Vagina (tissue), 2 donors: ENCODE measurements at regions not wholly inside any gene's neighbourhood (a gene's known extent, or its start where the extent isn't known, plus 50 kb on each side); places are given as distances from the start of the nearest gene placed in this dataset.

Source experiments
- DNase-seq, 2 donors: peaks; one replicate each; pipeline ENCODE4 v3.0.0-alpha.2; 2017; ENCODE audit errors: extremely low spot score in 2 of 2
- H3K27ac ChIP-seq: fragments of 200-600 bp; sonication (generic); one replicate; pipeline ENCODE4 v1.5.1; 2019
- H3K27me3 ChIP-seq: fragments of 200-600 bp; sonication (generic); one replicate; pipeline ENCODE4 v1.5.1; 2019
- H3K36me3 ChIP-seq, 2 donors: fragments of 200-600 bp; sonication (generic); one replicate each; pipeline ENCODE4 v1.5.1; 2017 to 2019
- H3K4me1 ChIP-seq: fragments of 200-600 bp; sonication (generic); one replicate; pipeline ENCODE4 v1.5.1; 2019
- H3K4me3 ChIP-seq, 2 donors: fragments of 200-600 bp; sonication (generic); 1 replicate in 1 of 2; 2 replicates in 1 of 2; pipeline ENCODE4 v1.5.1; 2016 to 2019
- H3K9me3 ChIP-seq: fragments of 200-600 bp; sonication (generic); one replicate; pipeline ENCODE4 v1.5.1; 2019
- CTCF ChIP-seq, 3 experiments: fragments of 450-650 bp in 2 of 3; fragments of 200-600 bp in 1 of 3; sonication (generic) in 1 of 3; IDR thresholded peaks; one replicate each; pipeline ENCODE4 v1.5.1; 2017 to 2019; ENCODE audit warnings: antibody characterized with exemption in 3 of 3, mild to moderate bottlenecking in 2 of 3, moderate library complexity in 2 of 3
- POLR2A ChIP-seq, 2 donors: fragments of 450-650 bp; IDR thresholded peaks; one replicate each; pipeline ENCODE4 v1.6.1; 2017; ENCODE audit warnings: antibody characterized with exemption in 2 of 2, mild to moderate bottlenecking in 2 of 2, moderate library complexity in 2 of 2
- POLR2AphosphoS5 ChIP-seq, 2 donors: sonication (generic); formaldehyde crosslinking; IDR thresholded peaks; one replicate each; pipeline ENCODE4 v1.9.0; 2017; ENCODE audit warnings: antibody characterized with exemption in 2 of 2, mild to moderate bottlenecking in 2 of 2, low read depth in 1 of 2; ENCODE audit not compliant: insufficient read depth in 1 of 2
- intact Hi-C: fragments of 100-400 bp; cut with DNase I; formaldehyde crosslinking; loops from one replicate; pipeline ENCODE4 v1.15.1; 2023

- H3K27ac ChIP-seq: no peak overlapping the region
- TF ChIP-seq POLR2AphosphoS5 (IDR thresholded peaks at IDR 0.05; ENCODE audit: insufficient read depth in 1 of 2, low read depth in 1 of 2): no peak
- TF ChIP-seq CTCF (IDR thresholded peaks at IDR 0.05): no peak
- TF ChIP-seq POLR2A (IDR thresholded peaks at IDR 0.05): no peak
- no peak for DNase-seq
- H3K4me1 ChIP-seq: no peaks in the 10 kb centered on the region
- H3K9me3 ChIP-seq: no peaks in the 10 kb centered on the region
- H3K27me3 ChIP-seq: no peaks in the 10 kb centered on the region
- no peaks in the 10 kb centered on the region for H3K36me3 ChIP-seq
- H3K4me3 ChIP-seq: no peak overlapping the region
- intact Hi-C loops: no loop called here
Observed at GRCh38 chr21:16022921-16023320, 293.1 kb downstream of the USP25 start.

- Histone ChIP-seq H3K4me3 (no peak overlapping the region), H3K27me3 (no peaks in the 10 kb centered on the region), H3K36me3 (no peaks in the 10 kb centered on the region), H3K9me3 (no peaks in the 10 kb centered on the region), H3K4me1 (no peaks in the 10 kb centered on the region), H3K27ac (no peak overlapping the region)
- TF ChIP-seq POLR2A (IDR thresholded peaks at IDR 0.05): no peak
- TF ChIP-seq POLR2AphosphoS5 (IDR thresholded peaks at IDR 0.05; ENCODE audit: insufficient read depth in 1 of 2, low read depth in 1 of 2): no peak
- TF ChIP-seq CTCF (IDR thresholded peaks at IDR 0.05): no peak
- intact Hi-C loops: no loop called here
- DNase-seq: no peak
Observed at GRCh38 chr21:16028142-16028541, 298.4 kb downstream of the USP25 start.

GRCh38 chr21:16028941-16029464 lies 299.2 kb downstream of the USP25 start:
- no peaks in the 10 kb centered on the region for H3K36me3 ChIP-seq
- H3K4me1 ChIP-seq: no peaks in the 10 kb centered on the region
- no peak for TF ChIP-seq CTCF (IDR thresholded peaks at IDR 0.05)
- no peak for TF ChIP-seq POLR2A (IDR thresholded peaks at IDR 0.05)
- no peak for TF ChIP-seq POLR2AphosphoS5 (IDR thresholded peaks at IDR 0.05; ENCODE audit: insufficient read depth in 1 of 2, low read depth in 1 of 2)
- no peak overlapping the region for H3K4me3 ChIP-seq
- no peak overlapping the region for H3K27ac ChIP-seq
- H3K27me3 ChIP-seq: no peaks in the 10 kb centered on the region
- no peaks in the 10 kb centered on the region for H3K9me3 ChIP-seq
- intact Hi-C loops: no loop called here
- no peak for DNase-seq

- no peak overlapping the region for H3K4me3 ChIP-seq
- TF ChIP-seq POLR2A (IDR thresholded peaks at IDR 0.05) (no peak), POLR2AphosphoS5 (IDR thresholded peaks at IDR 0.05; ENCODE audit: insufficient read depth in 1 of 2, low read depth in 1 of 2) (no peak), CTCF (IDR thresholded peaks at IDR 0.05) (no peak)
- DNase-seq: no peak
- H3K9me3 ChIP-seq: no peaks in the 10 kb centered on the region
- H3K27ac ChIP-seq: no peak overlapping the region
- H3K4me1 ChIP-seq: no peaks in the 10 kb centered on the region
- no peaks in the 10 kb centered on the region for H3K27me3 ChIP-seq
- no peaks in the 10 kb centered on the region for H3K36me3 ChIP-seq
- intact Hi-C loops: no loop called here
Observed at GRCh38 chr21:16033193-16033592, 303.4 kb downstream of the USP25 start.

GRCh38 chr21:16034446-16035190 lies 304.8 kb downstream of the USP25 start:
- H3K4me3 ChIP-seq: no peak overlapping the region
- TF ChIP-seq CTCF (IDR thresholded peaks at IDR 0.05) (no peak), POLR2A (IDR thresholded peaks at IDR 0.05) (no peak), POLR2AphosphoS5 (IDR thresholded peaks at IDR 0.05; ENCODE audit: insufficient read depth in 1 of 2, low read depth in 1 of 2) (no peak)
- H3K27ac ChIP-seq: no peak overlapping the region
- DNase-seq: no peak
- H3K9me3 ChIP-seq: no peaks in the 10 kb centered on the region
- no peaks in the 10 kb centered on the region for H3K4me1 ChIP-seq
- no peaks in the 10 kb centered on the region for H3K27me3 ChIP-seq
- intact Hi-C loops: no loop called here
- no peaks in the 10 kb centered on the region for H3K36me3 ChIP-seq
